Neural crest cell (in vitro differentiated cells): ENCODE measurements at regions not wholly inside any gene's neighbourhood (a gene's known extent, or its start where the extent isn't known, plus 50 kb on each side); places are given as distances from the start of the nearest gene placed in this dataset.

Source experiments
- DNase-seq: peaks from one replicate; pipeline ENCODE4 v3.0.0; 2021; ENCODE audit warnings: low read depth, mixed read lengths, low spot score
- H3K27ac Mint-ChIP-seq: one replicate; pipeline ENCODE4 v1.8.0; 2021; ENCODE audit warnings: mild to moderate bottlenecking, mixed read lengths; ENCODE audit not compliant: unreplicated experiment
- H3K27me3 Mint-ChIP-seq: 2 replicates; pipeline ENCODE4 v1.8.0; 2021; ENCODE audit warnings: low read depth, mild to moderate bottlenecking, mixed read lengths
- H3K36me3 Mint-ChIP-seq: 2 replicates; pipeline ENCODE4 v1.8.0; 2021; ENCODE audit warnings: low read depth, mild to moderate bottlenecking, mixed read lengths
- H3K4me1 Mint-ChIP-seq: 2 replicates; pipeline ENCODE4 v1.8.0; 2021; ENCODE audit warnings: mixed read lengths
- H3K4me3 Mint-ChIP-seq: one replicate; pipeline ENCODE4 v1.8.0; 2021; ENCODE audit warnings: mild to moderate bottlenecking, mixed read lengths
- H3K9me3 Mint-ChIP-seq: 2 replicates; pipeline ENCODE4 v1.8.0; 2021; ENCODE audit warnings: mixed read lengths
- CTCF ChIP-seq: fragments of 200-600 bp; sonication (generic); conservative IDR thresholded peaks from 2 replicates; pipeline ENCODE4 v1.5.0; 2021; ENCODE audit warnings: antibody characterized with exemption, mild to moderate bottlenecking

GRCh38 chr18:60099709-60100108, 199.9 kb downstream of the PMAIP1 start:
- H3K4me1 Mint-ChIP-seq: no peaks in the 10 kb centered on the region
- no peak overlapping the region for H3K4me3 Mint-ChIP-seq
- H3K9me3 Mint-ChIP-seq: peaks cover 6% of the 10 kb centered on the region
- no peaks in the 10 kb centered on the region for H3K27me3 Mint-ChIP-seq
- no peak for TF ChIP-seq CTCF
- no peak for DNase-seq
- H3K27ac Mint-ChIP-seq: no peak overlapping the region
- no peaks in the 10 kb centered on the region for H3K36me3 Mint-ChIP-seq

- no peaks in the 10 kb centered on the region for H3K27me3 Mint-ChIP-seq
These were observed 196.6 kb downstream of the PMAIP1 start for GRCh38 chr18:60096428-60096827.

GRCh38 chr18:60092073-60092472, 192.3 kb downstream of the PMAIP1 start:
- no peak overlapping the region for H3K4me3 Mint-ChIP-seq
- H3K36me3 Mint-ChIP-seq: no peaks in the 10 kb centered on the region
- no peaks in the 10 kb centered on the region for H3K27me3 Mint-ChIP-seq
- no peaks in the 10 kb centered on the region for H3K4me1 Mint-ChIP-seq
- DNase-seq: no peak
- TF ChIP-seq CTCF: no peak
- H3K9me3 Mint-ChIP-seq: peaks cover 2% of the 10 kb centered on the region
- no peak overlapping the region for H3K27ac Mint-ChIP-seq

More at GRCh38 chr18:60096428-60096827, 196.6 kb downstream of the PMAIP1 start:
- no peak for DNase-seq
- H3K4me3 Mint-ChIP-seq: no peak overlapping the region
- no peaks in the 10 kb centered on the region for H3K36me3 Mint-ChIP-seq
- H3K9me3 Mint-ChIP-seq: peaks cover 2% of the 10 kb centered on the region
- H3K27ac Mint-ChIP-seq: no peak overlapping the region
- no peak for TF ChIP-seq CTCF
- H3K4me1 Mint-ChIP-seq: no peaks in the 10 kb centered on the region

GRCh38 chr18:60090170-60090569, 190.4 kb downstream of the PMAIP1 start:
- H3K27ac Mint-ChIP-seq: no peak overlapping the region
- H3K36me3 Mint-ChIP-seq: no peaks in the 10 kb centered on the region
- no peak for DNase-seq
- no peak overlapping the region for H3K4me3 Mint-ChIP-seq
- no peaks in the 10 kb centered on the region for H3K27me3 Mint-ChIP-seq
- no peak for TF ChIP-seq CTCF
- H3K4me1 Mint-ChIP-seq: no peaks in the 10 kb centered on the region
- peaks cover 2% of the 10 kb centered on the region for H3K9me3 Mint-ChIP-seq

GRCh38 chr18:60082790-60083189, 183.0 kb downstream of the PMAIP1 start:
- no peaks in the 10 kb centered on the region for H3K4me1 Mint-ChIP-seq
- peaks cover 8% of the 10 kb centered on the region for H3K27me3 Mint-ChIP-seq
- no peak overlapping the region for H3K27ac Mint-ChIP-seq
- H3K4me3 Mint-ChIP-seq: no peak overlapping the region
- H3K9me3 Mint-ChIP-seq: peaks cover 8% of the 10 kb centered on the region
- H3K36me3 Mint-ChIP-seq: peaks cover 5% of the 10 kb centered on the region
- no peak for DNase-seq
- no peak for TF ChIP-seq CTCF

- Mint-ChIP-seq H3K4me3 (no peak overlapping the region), H3K36me3 (peaks cover 5% of the 10 kb centered on the region), H3K27me3 (peaks cover 8% of the 10 kb centered on the region), H3K27ac (no peak overlapping the region), H3K4me1 (no peaks in the 10 kb centered on the region), H3K9me3 (peaks cover 8% of the 10 kb centered on the region)
- TF ChIP-seq CTCF: no peak
- DNase-seq: no peak
These were observed 182.5 kb downstream of the PMAIP1 start for GRCh38 chr18:60082282-60082681.
